Upper lobe of left lung (tissue), 6 donors: ENCODE measurements at regions not wholly inside any gene's neighbourhood (a gene's known extent, or its start where the extent isn't known, plus 50 kb on each side); places are given as distances from the start of the nearest gene placed in this dataset.

Experiments
- ATAC-seq, 2 donors: fragments of 200-7000 bp; cut with Tn5 transposase; one replicate each; pipeline ENCODE4 v1.9.1; 2022; ENCODE audit warnings: mild to moderate bottlenecking in 2 of 2, moderate library complexity in 2 of 2; ENCODE audit not compliant: low FRiP score in 2 of 2
- DNase-seq, 2 donors: peaks; one replicate each; pipeline ENCODE4 v3.0.0-alpha.2; 2019 to 2020
- H3K27ac ChIP-seq, 4 donors: fragments of 200-600 bp; sonication (generic); one replicate each; pipeline ENCODE4 v1.5.1; 2016 to 2019
- H3K27me3 ChIP-seq, 4 donors: fragments of 200-600 bp; sonication (generic); one replicate each; pipeline ENCODE4 v1.5.1; 2017 to 2019
- H3K36me3 ChIP-seq, 4 donors: fragments of 200-600 bp; sonication (generic); one replicate each; pipeline ENCODE4 v1.5.1; 2016 to 2019
- H3K4me1 ChIP-seq, 4 donors: fragments of 200-600 bp; sonication (generic); one replicate each; pipeline ENCODE4 v1.5.1; 2018 to 2019
- H3K4me3 ChIP-seq, 4 donors: fragments of 200-600 bp; sonication (generic); one replicate each; pipeline ENCODE4 v1.5.1; 2017 to 2019; ENCODE audit warnings: mild to moderate bottlenecking in 2 of 4, moderate library complexity in 1 of 4
- H3K9me3 ChIP-seq, 4 donors: fragments of 200-600 bp; sonication (generic); one replicate each; pipeline ENCODE4 v1.5.1; 2018 to 2019
- EP300 ChIP-seq, 4 donors: sonication (generic); formaldehyde crosslinking; IDR thresholded peaks; one replicate each; pipeline ENCODE4 v1.5.1; 2017; ENCODE audit warnings: antibody characterized with exemption in 4 of 4, control low read depth in 2 of 4
- POLR2A ChIP-seq, 4 donors: fragments of 450-650 bp; IDR thresholded peaks; one replicate each; pipeline ENCODE4 v1.5.1; 2016 to 2017; ENCODE audit warnings: antibody characterized with exemption in 4 of 4, mild to moderate bottlenecking in 2 of 4
- POLR2AphosphoS5 ChIP-seq, 2 donors: sonication (generic); formaldehyde crosslinking; IDR thresholded peaks; one replicate each; pipeline ENCODE4 v1.5.1; 2017; ENCODE audit warnings: antibody characterized with exemption in 2 of 2
- WGBS, 2 donors: methylation state at CpG; one replicate each; pipeline ENCODE4 v1.1.5; 2017 to 2018; 5-methylcytosine and 5-hydroxymethylcytosine counted together
- TF ChIP-seq, protein P1 (sequence below), 6 experiments: fragments of 450-650 bp in 4 of 6; fragments of 200-600 bp in 2 of 6; sonication (generic) in 2 of 6; IDR thresholded peaks; one replicate each; pipeline ENCODE4 v1.5.1; 2016 to 2019; ENCODE audit warnings: antibody characterized with exemption in 6 of 6
- donor health status: DM: no; HTN: no; CAD: no; lungs with moderate emphysema.
- donor health status: DM: no; HTN: yes; CAD: no; lungs with severe emphysema.

- peak in 1 of 2 donors; percentile 19 for DNase-seq
- Histone ChIP-seq H3K4me3 (no peak overlapping the region), H3K4me1 (no peaks in the 10 kb centered on the region), H3K9me3 (no peaks in the 10 kb centered on the region), H3K27ac (no peak overlapping the region), H3K36me3 (no peaks in the 10 kb centered on the region), H3K27me3 (no peaks in the 10 kb centered on the region)
- WGBS, 2 donors = 47% methylated on average over 2 of the region's 2 CpGs; no CpG with 5 or more reads in 1 of the 2 donors
- peak in 1 of 2 donors; percentile 55 for ATAC-seq
- TF ChIP-seq POLR2AphosphoS5 (IDR thresholded peaks at IDR 0.05) (no peak), EP300 (IDR thresholded peaks at IDR 0.05) (no peak), POLR2A (IDR thresholded peaks at IDR 0.05) (no peak)
- TF ChIP-seq, protein P1, sequence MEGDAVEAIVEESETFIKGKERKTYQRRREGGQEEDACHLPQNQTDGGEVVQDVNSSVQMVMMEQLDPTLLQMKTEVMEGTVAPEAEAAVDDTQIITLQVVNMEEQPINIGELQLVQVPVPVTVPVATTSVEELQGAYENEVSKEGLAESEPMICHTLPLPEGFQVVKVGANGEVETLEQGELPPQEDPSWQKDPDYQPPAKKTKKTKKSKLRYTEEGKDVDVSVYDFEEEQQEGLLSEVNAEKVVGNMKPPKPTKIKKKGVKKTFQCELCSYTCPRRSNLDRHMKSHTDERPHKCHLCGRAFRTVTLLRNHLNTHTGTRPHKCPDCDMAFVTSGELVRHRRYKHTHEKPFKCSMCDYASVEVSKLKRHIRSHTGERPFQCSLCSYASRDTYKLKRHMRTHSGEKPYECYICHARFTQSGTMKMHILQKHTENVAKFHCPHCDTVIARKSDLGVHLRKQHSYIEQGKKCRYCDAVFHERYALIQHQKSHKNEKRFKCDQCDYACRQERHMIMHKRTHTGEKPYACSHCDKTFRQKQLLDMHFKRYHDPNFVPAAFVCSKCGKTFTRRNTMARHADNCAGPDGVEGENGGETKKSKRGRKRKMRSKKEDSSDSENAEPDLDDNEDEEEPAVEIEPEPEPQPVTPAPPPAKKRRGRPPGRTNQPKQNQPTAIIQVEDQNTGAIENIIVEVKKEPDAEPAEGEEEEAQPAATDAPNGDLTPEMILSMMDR (IDR thresholded peaks at IDR 0.05) = no peak
Observed at GRCh38 chr11:69352715-69353319, 58.9 kb downstream of the MYEOV start.

GRCh38 chr11:69353696-69354544 is 60.0 kb downstream of the MYEOV start:
- Histone ChIP-seq H3K27ac (no peak overlapping the region), H3K9me3 (no peaks in the 10 kb centered on the region), H3K27me3 (no peaks in the 10 kb centered on the region), H3K4me1 (no peaks in the 10 kb centered on the region), H3K36me3 (no peaks in the 10 kb centered on the region), H3K4me3 (no peak overlapping the region)
- DNase-seq (peak in 1 of 2 donors; percentile 17), ATAC-seq (no peak)
- TF ChIP-seq POLR2A (IDR thresholded peaks at IDR 0.05) = no peak
- TF ChIP-seq, protein P1 (IDR thresholded peaks at IDR 0.05) = no peak
- TF ChIP-seq EP300 (IDR thresholded peaks at IDR 0.05) = no peak
- no peak for TF ChIP-seq POLR2AphosphoS5 (IDR thresholded peaks at IDR 0.05)
- WGBS, 2 donors = 86 to 90% methylated on average over 9 to 20 of the region's 20 CpGs

DNA sequence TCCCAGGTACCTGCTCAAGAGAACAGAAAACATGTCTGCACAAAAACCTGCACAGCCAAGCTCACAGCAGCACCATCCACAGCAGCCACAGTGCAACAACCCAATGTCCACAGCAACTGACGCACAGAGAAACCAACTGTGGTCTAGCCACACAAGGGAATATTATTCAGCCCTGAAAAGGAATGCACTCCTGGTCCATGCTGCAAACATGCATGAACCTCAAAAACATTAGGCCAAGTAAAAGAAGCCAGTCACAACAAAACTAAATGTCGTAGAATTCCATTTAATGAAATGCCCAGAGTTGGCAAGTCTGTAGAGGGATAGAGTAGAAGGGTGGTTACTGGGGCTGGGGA is 60.6 kb downstream of the MYEOV start:
- ATAC-seq = no peak
- peaks cover 0 to 1% (median 0%) of the 10 kb centered on the region in 4 donors for H3K9me3 ChIP-seq
- no peak overlapping the region for H3K27ac ChIP-seq
- no peaks in the 10 kb centered on the region for H3K27me3 ChIP-seq
- WGBS, 2 donors = 96 to 97% methylated on average over 2 of the region's 2 CpGs
- no peak overlapping the region for H3K4me3 ChIP-seq
- no peaks in the 10 kb centered on the region for H3K4me1 ChIP-seq
- no peaks in the 10 kb centered on the region for H3K36me3 ChIP-seq
- DNase-seq = no peak
- no peak for TF ChIP-seq POLR2A (IDR thresholded peaks at IDR 0.05)
- TF ChIP-seq EP300 (IDR thresholded peaks at IDR 0.05) = no peak
- no peak for TF ChIP-seq POLR2AphosphoS5 (IDR thresholded peaks at IDR 0.05)
- TF ChIP-seq, protein P1 (IDR thresholded peaks at IDR 0.05) = no peak

- Histone ChIP-seq H3K27me3 (no peaks in the 10 kb centered on the region), H3K27ac (no peak overlapping the region), H3K4me3 (no peak overlapping the region), H3K36me3 (no peaks in the 10 kb centered on the region), H3K9me3 (peaks cover 0 to 8% (median 0%) of the 10 kb centered on the region in 4 donors), H3K4me1 (no peaks in the 10 kb centered on the region)
- ATAC-seq (no peak), DNase-seq (peak in 1 of 2 donors; percentile 13)
- 90 to 92% methylated on average over 10 of the region's 10 CpGs for WGBS, 2 donors
- TF ChIP-seq POLR2A (IDR thresholded peaks at IDR 0.05) = no peak
- no peak for TF ChIP-seq EP300 (IDR thresholded peaks at IDR 0.05)
- TF ChIP-seq, protein P1 (IDR thresholded peaks at IDR 0.05) = no peak
- TF ChIP-seq POLR2AphosphoS5 (IDR thresholded peaks at IDR 0.05) = no peak
Observed at GRCh38 chr11:69355346-69355940, 61.5 kb downstream of the MYEOV start.
